HG03196 (cell line): ENCODE measurements at regions not wholly inside any gene's neighbourhood (a gene's known extent, or its start where the extent isn't known, plus 50 kb on each side); places are given as distances from the start of the nearest gene placed in this dataset.
"Not testable (repeated sequence)": the region's sequence is repeated elsewhere in the genome, so short reads cannot be mapped to it uniquely, and the experiment has no call there.

Experiments
- ATAC-seq: cut with Tn5 transposase; IDR thresholded peaks from one replicate; pipeline ENCODE4 v1.9.1; 2021; ENCODE audit not compliant: unreplicated experiment

GRCh38 chr5:8831854-8832253 lies 714.0 kb downstream of the SEMA5A start:
- no peak for ATAC-seq

- ATAC-seq: no peak
Measured at GRCh38 chr5:8839361-8840055, 706.4 kb downstream of the SEMA5A start.

- ATAC-seq: no peak
Measured at GRCh38 chr5:8840237-8840636, 705.6 kb downstream of the SEMA5A start.

GRCh38 chr5:8840746-8841145 lies 705.1 kb downstream of the SEMA5A start:
- ATAC-seq: not testable (repeated sequence)

- ATAC-seq: no peak
Measured at GRCh38 chr5:8842971-8843551, 702.8 kb downstream of the SEMA5A start.

GRCh38 chr5:8843771-8844170 lies 702.1 kb downstream of the SEMA5A start:
- ATAC-seq: no peak

- no peak for ATAC-seq
Measured at GRCh38 chr5:8844206-8844605, 701.7 kb downstream of the SEMA5A start.

GRCh38 chr5:8844847-8845246 lies 701.0 kb downstream of the SEMA5A start:
- no peak for ATAC-seq

GRCh38 chr5:8845296-8845695 lies 700.6 kb downstream of the SEMA5A start:
- ATAC-seq: no peak

- ATAC-seq: no peak
Measured at GRCh38 chr5:8848366-8848765, 697.5 kb downstream of the SEMA5A start.

- no peak for ATAC-seq
Measured at GRCh38 chr5:8848997-8849594, 696.8 kb downstream of the SEMA5A start.

GRCh38 chr5:8851101-8851500 lies 694.8 kb downstream of the SEMA5A start:
- ATAC-seq: no peak

GRCh38 chr5:8857051-8857450 lies 688.8 kb downstream of the SEMA5A start:
- no peak for ATAC-seq

- ATAC-seq: no peak
Measured at GRCh38 chr5:8861764-8862163, 684.1 kb downstream of the SEMA5A start.

GRCh38 chr5:8864053-8864452 lies 681.8 kb downstream of the SEMA5A start:
- ATAC-seq: no peak

GRCh38 chr5:8865266-8865665 lies 680.6 kb downstream of the SEMA5A start:
- no peak for ATAC-seq

- ATAC-seq: no peak
Measured at GRCh38 chr5:8865686-8866374, 680.0 kb downstream of the SEMA5A start.

GRCh38 chr5:8868283-8868682 lies 677.6 kb downstream of the SEMA5A start:
- ATAC-seq: no peak

GRCh38 chr5:8869932-8870331 lies 675.9 kb downstream of the SEMA5A start:
- no peak for ATAC-seq

GRCh38 chr5:8870349-8870958 lies 675.4 kb downstream of the SEMA5A start:
- no peak for ATAC-seq

- ATAC-seq: no peak
Measured at GRCh38 chr5:8870959-8871355, 674.9 kb downstream of the SEMA5A start.

GRCh38 chr5:8871446-8871845 lies 674.4 kb downstream of the SEMA5A start:
- no peak for ATAC-seq
